AG04450 (cell line): ENCODE measurements at regions not wholly inside any gene's neighbourhood (a gene's known extent, or its start where the extent isn't known, plus 50 kb on each side); places are given as distances from the start of the nearest gene placed in this dataset.

Experiments used
- CTCF ChIA-PET: fragments of 300-600, 350-600 bp; formaldehyde crosslinking; extraction: SDS; loops from one replicate; lab custom pipeline; 2022; ENCODE audit warnings: antibody characterized with exemption, inconsistent platforms; lab: Charles Lee
- POLR2A ChIA-PET: fragments of 350-600 bp; formaldehyde crosslinking; extraction: SDS; loops from one replicate; lab custom pipeline; 2021; ENCODE audit warnings: antibody characterized with exemption, inconsistent platforms; lab: Yijun Ruan, JAX
- DNase-seq: peaks from one replicate; pipeline ENCODE4 v3.0.0-alpha.2; 2011; ENCODE audit warnings: low read depth, low spot score
- H3K27ac ChIP-seq: one replicate; pipeline ENCODE4 v1.5.1; 2012; ENCODE audit warnings: low read depth, low read length, control low read depth
- H3K27me3 ChIP-seq: one replicate; pipeline ENCODE4 v1.6.0; 2012; ENCODE audit warnings: low read length; ENCODE audit not compliant: control insufficient read depth, insufficient read depth
- H3K4me3 ChIP-seq: 2 replicates; pipeline ENCODE4 v1.5.1; 2011; ENCODE audit warnings: mild to moderate bottlenecking, low read depth, low read length, control low read depth
- H3K9me3 ChIP-seq: 2 replicates; pipeline ENCODE4 v1.5.1; 2012; ENCODE audit warnings: low read length; ENCODE audit not compliant: control insufficient read depth, insufficient read depth
- CTCF ChIP-seq: IDR thresholded peaks from 2 replicates; pipeline ENCODE4 v1.5.1; 2011; ENCODE audit warnings: low read depth, low read length, control low read depth, inconsistent platforms

GRCh38 chr16:72658888-72659717 lies 388.8 kb downstream of the ZFHX3 start:
- Histone ChIP-seq H3K9me3 (no peaks in the 10 kb centered on the region), H3K27me3 (no peaks in the 10 kb centered on the region), H3K27ac (no peak overlapping the region), H3K4me3 (no peak overlapping the region)
- CTCF ChIA-PET = interaction anchor here (0.5 kb wide), 1 partner anchor 1220 kb away, joined by 3 read pairs; no protein-coding TSS in a partner anchor
- POLR2A ChIA-PET = no interaction called here
- no peak for TF ChIP-seq CTCF
- DNase-seq = no peak

- CTCF ChIA-PET = interaction anchor here (0.7 kb wide), 1 partner anchor 101 kb away, joined by 6 read pairs; no protein-coding TSS in a partner anchor
These were observed 390.1 kb downstream of the ZFHX3 start for GRCh38 chr16:72657791-72658190.

GRCh38 chr16:72657164-72657563 lies 390.8 kb downstream of the ZFHX3 start:
- H3K27ac ChIP-seq = no peak overlapping the region
- H3K9me3 ChIP-seq = no peaks in the 10 kb centered on the region
- ChIA-PET POLR2A (no interaction called here), CTCF (no interaction called here)
- no peak for DNase-seq
- H3K4me3 ChIP-seq = no peak overlapping the region
- TF ChIP-seq CTCF = no peak
- H3K27me3 ChIP-seq = no peaks in the 10 kb centered on the region

More at GRCh38 chr16:72657791-72658190, 390.1 kb downstream of the ZFHX3 start:
- Histone ChIP-seq H3K27ac (no peak overlapping the region), H3K9me3 (no peaks in the 10 kb centered on the region), H3K27me3 (no peaks in the 10 kb centered on the region), H3K4me3 (no peak overlapping the region)
- POLR2A ChIA-PET = no interaction called here
- DNase-seq = no peak
- TF ChIP-seq CTCF = no peak

GRCh38 chr16:72654535-72654934 lies 393.4 kb downstream of the ZFHX3 start:
- CTCF ChIA-PET = no interaction called here
- no peak for DNase-seq
- H3K4me3 ChIP-seq = no peak overlapping the region
- POLR2A ChIA-PET = no interaction called here
- H3K9me3 ChIP-seq = no peaks in the 10 kb centered on the region
- no peak overlapping the region for H3K27ac ChIP-seq
- no peak for TF ChIP-seq CTCF
- no peaks in the 10 kb centered on the region for H3K27me3 ChIP-seq

- no peak for TF ChIP-seq CTCF
- Histone ChIP-seq H3K27me3 (no peaks in the 10 kb centered on the region), H3K4me3 (no peak overlapping the region), H3K9me3 (no peaks in the 10 kb centered on the region), H3K27ac (no peak overlapping the region)
- ChIA-PET CTCF (no interaction called here), POLR2A (no interaction called here)
- no peak for DNase-seq
These were observed 398.5 kb downstream of the ZFHX3 start for GRCh38 chr16:72649254-72649944.
